ENCODE measurements at regions not wholly inside any gene's neighbourhood (a gene's known extent, or its start where the extent isn't known, plus 50 kb on each side); places are given as distances from the start of the nearest gene placed in this dataset.

DNA sequence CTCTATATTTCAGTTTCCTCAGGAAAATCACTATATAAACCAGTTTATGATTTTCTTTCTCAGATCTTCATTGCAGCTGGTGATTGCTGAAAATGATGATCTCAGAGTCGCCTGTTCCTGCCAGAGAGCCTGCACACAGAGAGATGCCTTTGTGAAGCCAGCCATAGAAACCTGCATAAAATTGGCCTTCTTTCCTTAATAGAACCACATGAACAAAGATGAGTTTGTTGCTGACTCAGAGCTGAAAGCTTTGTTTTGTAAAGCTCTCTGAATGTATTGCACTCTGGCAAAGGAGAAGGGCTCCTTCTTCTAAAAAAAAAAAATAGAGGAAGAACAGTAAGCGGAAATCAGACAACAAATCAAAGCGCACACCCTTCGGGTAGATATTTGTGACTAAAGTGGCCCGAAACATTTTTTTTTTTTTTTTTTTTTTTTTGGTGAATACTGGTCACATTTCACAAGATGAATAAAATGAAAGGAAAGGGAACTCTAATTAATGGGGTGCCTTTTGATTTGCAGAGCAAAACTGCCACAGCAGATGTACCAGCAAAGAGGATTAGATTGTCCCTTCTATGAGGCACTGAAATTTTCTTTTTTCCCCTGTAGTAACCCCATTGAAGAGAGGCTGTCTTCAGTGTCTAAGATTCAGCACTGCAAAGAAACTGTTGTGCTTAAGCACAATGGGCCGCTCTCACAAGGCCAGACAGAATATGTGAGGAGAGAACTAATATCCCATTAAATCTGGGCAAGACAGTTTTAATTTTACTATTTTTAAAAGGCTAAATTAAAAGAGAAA is 75.1 kb upstream of the PTPRZ1 start:
- no peak for TF ChIP-seq EZH2phosphoT487 (IDR thresholded peaks at IDR 0.05; ENCODE audit: borderline replicate concordance)
- TF ChIP-seq, protein P1, sequence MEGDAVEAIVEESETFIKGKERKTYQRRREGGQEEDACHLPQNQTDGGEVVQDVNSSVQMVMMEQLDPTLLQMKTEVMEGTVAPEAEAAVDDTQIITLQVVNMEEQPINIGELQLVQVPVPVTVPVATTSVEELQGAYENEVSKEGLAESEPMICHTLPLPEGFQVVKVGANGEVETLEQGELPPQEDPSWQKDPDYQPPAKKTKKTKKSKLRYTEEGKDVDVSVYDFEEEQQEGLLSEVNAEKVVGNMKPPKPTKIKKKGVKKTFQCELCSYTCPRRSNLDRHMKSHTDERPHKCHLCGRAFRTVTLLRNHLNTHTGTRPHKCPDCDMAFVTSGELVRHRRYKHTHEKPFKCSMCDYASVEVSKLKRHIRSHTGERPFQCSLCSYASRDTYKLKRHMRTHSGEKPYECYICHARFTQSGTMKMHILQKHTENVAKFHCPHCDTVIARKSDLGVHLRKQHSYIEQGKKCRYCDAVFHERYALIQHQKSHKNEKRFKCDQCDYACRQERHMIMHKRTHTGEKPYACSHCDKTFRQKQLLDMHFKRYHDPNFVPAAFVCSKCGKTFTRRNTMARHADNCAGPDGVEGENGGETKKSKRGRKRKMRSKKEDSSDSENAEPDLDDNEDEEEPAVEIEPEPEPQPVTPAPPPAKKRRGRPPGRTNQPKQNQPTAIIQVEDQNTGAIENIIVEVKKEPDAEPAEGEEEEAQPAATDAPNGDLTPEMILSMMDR (conservative IDR thresholded peaks at IDR 0.05; ENCODE audit: low read length): no peak
- no peaks in the 10 kb centered on the region for H3K27me3 ChIP-seq (ENCODE audit: insufficient read depth, low read length, poor library complexity, severe bottlenecking)
- no peak overlapping the region for H3K4me2 ChIP-seq (ENCODE audit: low read depth, low read length, poor library complexity, severe bottlenecking)
- no peaks in the 10 kb centered on the region for H3K36me3 ChIP-seq (ENCODE audit: insufficient read depth, low read length)
- H3K9me3 ChIP-seq (ENCODE audit: insufficient read depth, low read depth, low read length): no peaks in the 10 kb centered on the region
- no peaks in the 10 kb centered on the region for H4K20me1 ChIP-seq (ENCODE audit: insufficient read depth, low read length, poor library complexity, severe bottlenecking)
- no peaks in the 10 kb centered on the region for H3K4me1 ChIP-seq (ENCODE audit: insufficient read depth, low read length, poor library complexity, severe bottlenecking)
- H3F3A ChIP-seq (ENCODE audit: low read depth): no peaks in the 10 kb centered on the region
- H3K9ac ChIP-seq (ENCODE audit: low read depth, low read length, poor library complexity, severe bottlenecking): no peak overlapping the region
- H3K4me3 ChIP-seq (ENCODE audit: low read length, poor library complexity, severe bottlenecking): no peak overlapping the region
- H3K9me2 ChIP-seq (replicated peaks; ENCODE audit: low read depth, low read length): no peaks in the 10 kb centered on the region
- no peak overlapping the region for H2AFZ ChIP-seq (ENCODE audit: low read length)
- H3K79me2 ChIP-seq (ENCODE audit: insufficient read depth, low read length): no peaks in the 10 kb centered on the region

DNA sequence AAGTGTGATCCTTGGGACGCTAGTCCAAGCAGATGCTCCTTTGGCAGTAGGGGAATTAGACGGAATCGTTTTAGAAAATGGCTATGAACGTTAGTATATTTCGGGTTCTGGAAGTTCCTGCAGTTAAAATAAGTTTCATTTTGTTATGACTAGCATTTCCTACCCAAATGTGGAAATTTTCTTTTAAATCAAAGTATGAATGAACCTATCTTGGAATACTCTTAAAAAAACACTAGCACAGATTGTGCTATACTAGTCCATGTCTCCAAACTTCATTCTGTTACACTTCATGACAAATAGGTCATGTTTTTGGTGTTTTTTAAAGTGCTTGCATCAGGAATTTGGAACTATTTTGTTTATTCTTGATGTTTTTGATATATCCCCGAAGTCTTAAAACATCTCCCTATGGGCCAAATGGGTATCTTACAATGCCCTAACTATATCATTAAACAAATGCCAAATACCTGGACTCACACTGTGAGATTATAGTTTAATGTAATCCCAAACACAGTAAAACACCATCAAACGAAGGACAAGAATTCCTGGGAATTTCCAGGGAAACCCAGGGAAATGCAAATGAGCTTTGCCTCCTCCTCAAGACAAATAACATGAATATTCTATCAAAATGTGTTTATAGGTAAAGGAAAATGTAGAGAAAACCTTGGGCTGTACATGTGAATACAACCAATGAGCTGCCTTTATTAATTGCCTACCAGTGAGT is 75.9 kb upstream of the PTPRZ1 start:
- Histone ChIP-seq H3F3A (ENCODE audit: low read depth) (no peaks in the 10 kb centered on the region), H3K4me2 (ENCODE audit: low read depth, low read length, poor library complexity, severe bottlenecking) (no peak overlapping the region), H3K9ac (ENCODE audit: low read depth, low read length, poor library complexity, severe bottlenecking) (no peak overlapping the region), H3K79me2 (ENCODE audit: insufficient read depth, low read length) (no peaks in the 10 kb centered on the region), H3K9me3 (ENCODE audit: insufficient read depth, low read depth, low read length) (no peaks in the 10 kb centered on the region), H3K4me1 (ENCODE audit: insufficient read depth, low read length, poor library complexity, severe bottlenecking) (no peaks in the 10 kb centered on the region), H3K4me3 (ENCODE audit: low read length, poor library complexity, severe bottlenecking) (no peak overlapping the region), H3K27me3 (ENCODE audit: insufficient read depth, low read length, poor library complexity, severe bottlenecking) (no peaks in the 10 kb centered on the region), H3K9me2 (replicated peaks; ENCODE audit: low read depth, low read length) (no peaks in the 10 kb centered on the region), H3K36me3 (ENCODE audit: insufficient read depth, low read length) (no peaks in the 10 kb centered on the region), H2AFZ (ENCODE audit: low read length) (no peak overlapping the region), H4K20me1 (ENCODE audit: insufficient read depth, low read length, poor library complexity, severe bottlenecking) (no peaks in the 10 kb centered on the region)
- TF ChIP-seq, protein P1 (conservative IDR thresholded peaks at IDR 0.05; ENCODE audit: low read length): no peak

DNA sequence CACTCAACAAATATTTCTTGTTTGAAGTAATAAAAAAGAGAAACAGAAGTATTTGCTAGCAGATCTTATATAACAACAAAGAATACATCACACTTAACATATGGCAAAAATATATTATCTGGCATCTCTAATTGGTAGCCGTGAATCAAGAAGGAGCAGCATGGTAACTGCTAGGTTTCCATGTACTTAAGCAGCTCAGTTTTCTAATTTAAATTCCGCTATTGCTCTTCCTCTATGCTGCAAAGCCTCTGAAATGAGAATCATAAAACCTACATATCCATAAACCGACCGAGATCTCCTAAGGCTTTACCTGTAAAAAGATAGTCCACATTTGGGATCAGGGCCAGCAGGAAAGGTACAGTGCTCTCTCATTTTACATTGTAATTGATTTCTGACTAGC is 76.6 kb upstream of the PTPRZ1 start:
- no peak overlapping the region for H2AFZ ChIP-seq (ENCODE audit: low read length)
- no peak for TF ChIP-seq EZH2phosphoT487 (IDR thresholded peaks at IDR 0.05; ENCODE audit: borderline replicate concordance)
- TF ChIP-seq, protein P1 (conservative IDR thresholded peaks at IDR 0.05; ENCODE audit: low read length): no peak
- no peak overlapping the region for H3K4me2 ChIP-seq (ENCODE audit: low read depth, low read length, poor library complexity, severe bottlenecking)
- H4K20me1 ChIP-seq (ENCODE audit: insufficient read depth, low read length, poor library complexity, severe bottlenecking): no peaks in the 10 kb centered on the region
- H3K36me3 ChIP-seq (ENCODE audit: insufficient read depth, low read length): no peaks in the 10 kb centered on the region
- no peaks in the 10 kb centered on the region for H3K79me2 ChIP-seq (ENCODE audit: insufficient read depth, low read length)
- no peak overlapping the region for H3K9ac ChIP-seq (ENCODE audit: low read depth, low read length, poor library complexity, severe bottlenecking)
- H3F3A ChIP-seq (ENCODE audit: low read depth): no peaks in the 10 kb centered on the region
- no peaks in the 10 kb centered on the region for H3K27me3 ChIP-seq (ENCODE audit: insufficient read depth, low read length, poor library complexity, severe bottlenecking)
- H3K9me3 ChIP-seq (ENCODE audit: insufficient read depth, low read depth, low read length): no peaks in the 10 kb centered on the region
- no peak overlapping the region for H3K4me3 ChIP-seq (ENCODE audit: low read length, poor library complexity, severe bottlenecking)
- H3K4me1 ChIP-seq (ENCODE audit: insufficient read depth, low read length, poor library complexity, severe bottlenecking): no peaks in the 10 kb centered on the region
- H3K9me2 ChIP-seq (replicated peaks; ENCODE audit: low read depth, low read length): no peaks in the 10 kb centered on the region

Measured in Loucy (cell line).